Adrenal gland (tissue), 9 donors: ENCODE measurements at regions not wholly inside any gene's neighbourhood (a gene's known extent, or its start where the extent isn't known, plus 50 kb on each side); places are given as distances from the start of the nearest gene placed in this dataset.
A peak's percentile ranks its signal among the peaks of the same experiment; 100 is the strongest.
"Not testable (repeated sequence)": the region's sequence is repeated elsewhere in the genome, so short reads cannot be mapped to it uniquely, and the experiment has no call there.

Experiments used
- DNase-seq, 7 donors: peaks; one replicate each; pipeline ENCODE4 v3.0.0-alpha.2; 2019 to 2020
- H3K27ac ChIP-seq, 5 donors: fragments of 200-600 bp; sonication (generic) in 4 of 5; 1 replicate in 3 of 5; 2 replicates in 2 of 5; pipeline versions ENCODE4 v1.5.1 to v1.8.0; 2016 to 2020; ENCODE audit warnings: mild to moderate bottlenecking in 1 of 5
- H3K27me3 ChIP-seq: fragments of 200-600 bp; 2 replicates; pipeline ENCODE4 v1.8.0; 2021
- H3K36me3 ChIP-seq, 2 donors: fragments of 200-600 bp; replicated peaks in 1 of 2; 1 replicate in 1 of 2; 2 replicates in 1 of 2; pipeline versions ENCODE4 v1.5.1 to v1.8.0; 2018 to 2022
- H3K4me1 ChIP-seq, 2 donors: fragments of 200-600 bp; replicated peaks in 1 of 2; 1 replicate in 1 of 2; 2 replicates in 1 of 2; pipeline versions ENCODE4 v1.5.1 to v1.8.0; 2018 to 2021
- H3K4me3 ChIP-seq, 4 donors: fragments of 200-600 bp; sonication (generic) in 3 of 4; one replicate each; pipeline ENCODE4 v1.5.1; 2016 to 2018
- H3K9me3 ChIP-seq, 3 donors: fragments of 200-600 bp; sonication (generic) in 1 of 3; replicated peaks in 1 of 3; 1 replicate in 2 of 3; 2 replicates in 1 of 3; pipeline versions ENCODE4 v1.5.1 to v1.8.0; 2016 to 2021
- WGBS, 4 donors: extraction: QIAGEN DNeasy Blood & Tissue Kit in 2 of 4; methylation state at CpG; one replicate each; pipeline versions ENCODE4 v1.1.5 to v1.1.7; 2013 to 2017; 5-methylcytosine and 5-hydroxymethylcytosine counted together
- intact Hi-C, 2 donors: fragments of 100-400 bp; cut with DNase I; formaldehyde crosslinking; loops; one replicate each; pipeline versions ENCODE4 v1.14.1 to v1.15.0; 2022 to 2023
- donor health status: healthy with polysubstance abuse.
- donor health status: Bipolar disorder and iron deficiency.
- donor health status: DM: yes; HTN: yes; CAD: no.
- donor health status: DM: no; HTN: no; CAD: no.
- donor health status: DM: no; HTN: no; CAD: no.

GRCh38 chr9:67179185-67179584 lies 186.8 kb upstream of the SPATA31A3 start:
- WGBS, 4 donors: 70 to 92% (median 82%) methylated on average over 2 of the region's 2 CpGs
- H3K27me3 ChIP-seq, H3K9me3 ChIP-seq, H3K4me3 ChIP-seq, H3K36me3 ChIP-seq, DNase-seq, intact Hi-C loops, H3K4me1 ChIP-seq, H3K27ac ChIP-seq: not testable (repeated sequence)

GRCh38 chr9:67175167-67175566 lies 182.8 kb upstream of the SPATA31A3 start:
- H3K27ac ChIP-seq, H3K36me3 ChIP-seq, intact Hi-C loops, H3K4me1 ChIP-seq, DNase-seq, H3K27me3 ChIP-seq, H3K4me3 ChIP-seq, H3K9me3 ChIP-seq: not testable (repeated sequence)
- no CpG with 5 or more reads among the region's 5 CpGs for WGBS, 4 donors

- H3K4me1 ChIP-seq, H3K4me3 ChIP-seq, H3K27ac ChIP-seq, DNase-seq, H3K36me3 ChIP-seq, H3K9me3 ChIP-seq, H3K27me3 ChIP-seq, intact Hi-C loops: not testable (repeated sequence)
- WGBS, 4 donors: 65 to 92% (median 77%) methylated on average over 1 to 2 of the region's 3 CpGs
Observed at GRCh38 chr9:67171721-67172120, 179.4 kb upstream of the SPATA31A3 start.

GRCh38 chr9:67168530-67169157 lies 176.3 kb upstream of the SPATA31A3 start:
- WGBS, 4 donors: 32 to 40% methylated on average over 2 of the region's 4 CpGs; no CpG with 5 or more reads in 2 of the 4 donors
- H3K4me3 ChIP-seq, H3K36me3 ChIP-seq, H3K9me3 ChIP-seq, H3K27me3 ChIP-seq, intact Hi-C loops, H3K27ac ChIP-seq, H3K4me1 ChIP-seq: not testable (repeated sequence)
- peak in 2 of 7 donors; percentile 4 to 12 for DNase-seq

- H3K36me3 ChIP-seq, H3K4me3 ChIP-seq, H3K27me3 ChIP-seq, DNase-seq, H3K9me3 ChIP-seq, H3K27ac ChIP-seq, intact Hi-C loops, H3K4me1 ChIP-seq: not testable (repeated sequence)
Observed at GRCh38 chr9:67166335-67166734, 174.0 kb upstream of the SPATA31A3 start.

GRCh38 chr9:67162827-67163226 lies 170.5 kb upstream of the SPATA31A3 start:
- H3K4me1 ChIP-seq, H3K9me3 ChIP-seq, DNase-seq, H3K36me3 ChIP-seq, H3K27ac ChIP-seq, H3K27me3 ChIP-seq, intact Hi-C loops, H3K4me3 ChIP-seq: not testable (repeated sequence)
- no CpG with 5 or more reads among the region's 1 CpG for WGBS, 4 donors

- WGBS, 4 donors: 83 to 98% (median 94%) methylated on average over 6 to 9 of the region's 9 CpGs
- H3K4me3 ChIP-seq, H3K27ac ChIP-seq, H3K27me3 ChIP-seq, H3K4me1 ChIP-seq, H3K36me3 ChIP-seq, H3K9me3 ChIP-seq, DNase-seq, intact Hi-C loops: not testable (repeated sequence)
Observed at GRCh38 chr9:67155218-67155617, 162.9 kb upstream of the SPATA31A3 start.

- H3K27me3 ChIP-seq, H3K27ac ChIP-seq, H3K4me1 ChIP-seq, H3K9me3 ChIP-seq, intact Hi-C loops, H3K36me3 ChIP-seq, DNase-seq, H3K4me3 ChIP-seq: not testable (repeated sequence)
- no CpG with 5 or more reads among the region's 3 CpGs for WGBS, 4 donors
Observed at GRCh38 chr9:67153501-67153900, 161.2 kb upstream of the SPATA31A3 start.

GRCh38 chr9:67142392-67143107 lies 150.2 kb upstream of the SPATA31A3 start:
- DNase-seq, H3K4me1 ChIP-seq, H3K9me3 ChIP-seq, H3K4me3 ChIP-seq, H3K27ac ChIP-seq, intact Hi-C loops, H3K36me3 ChIP-seq, H3K27me3 ChIP-seq: not testable (repeated sequence)
- WGBS, 4 donors: 67 to 97% (median 82%) methylated on average over 4 to 8 of the region's 11 CpGs

- intact Hi-C loops, H3K27me3 ChIP-seq, H3K4me3 ChIP-seq, H3K27ac ChIP-seq, DNase-seq, H3K4me1 ChIP-seq, H3K36me3 ChIP-seq, H3K9me3 ChIP-seq: not testable (repeated sequence)
- no CpG with 5 or more reads among the region's 2 CpGs for WGBS, 4 donors
Observed at GRCh38 chr9:67136376-67136775, 144.0 kb upstream of the SPATA31A3 start.

GRCh38 chr9:67133124-67133523 lies 140.8 kb upstream of the SPATA31A3 start:
- H3K4me1 ChIP-seq, H3K36me3 ChIP-seq, H3K4me3 ChIP-seq, intact Hi-C loops, H3K27me3 ChIP-seq, H3K27ac ChIP-seq, DNase-seq, H3K9me3 ChIP-seq: not testable (repeated sequence)
- 63 to 80% (median 71%) methylated on average over 1 of the region's 2 CpGs for WGBS, 4 donors
